A673 (cell line): ENCODE measurements at regions not wholly inside any gene's neighbourhood (a gene's known extent, or its start where the extent isn't known, plus 50 kb on each side); places are given as distances from the start of the nearest gene placed in this dataset.

Experiments used
- BruUV-seq: library from RNA; stranded (reverse); fragments of 400-500 nt; replicated peaks from 2 replicates; lab custom pipeline; 2021; lab: Mats Ljungman, UMichigan
- CTCF ChIA-PET: fragments of 300-600 bp; sonication (Branson Sonifier 250); formaldehyde crosslinking; loops from one replicate; lab custom pipeline; 2022; ENCODE audit warnings: antibody characterized with exemption; lab: Charles Lee
- POLR2A ChIA-PET: fragments of 300-600 bp; sonication (Branson Sonifier 250); formaldehyde crosslinking; loops from one replicate; lab custom pipeline; 2022; ENCODE audit warnings: antibody characterized with exemption; ENCODE audit not compliant: low non-redundant PET; lab: Charles Lee
- DNase-seq: peaks from one replicate; pipeline ENCODE4 v3.0.0-alpha.2; 2015; ENCODE audit warnings: low spot score
- H3K27ac ChIP-seq: fragments of 200-600 bp; sonication (generic); 2 replicates; pipeline ENCODE4 v1.5.1; 2016; ENCODE audit warnings: mixed run types, low read depth, mild to moderate bottlenecking, mixed read lengths, antibody characterized with exemption, low read length; ENCODE audit not compliant: poor library complexity, severe bottlenecking
- H3K27me3 ChIP-seq: fragments of 200-600 bp; sonication (generic); replicated peaks from 2 replicates; pipeline ENCODE4 v1.6.1; 2017; ENCODE audit warnings: mixed run types, low read depth, mild to moderate bottlenecking, mixed read lengths, antibody characterized with exemption, low read length; ENCODE audit not compliant: insufficient read depth, poor library complexity
- H3K36me3 ChIP-seq: fragments of 200-600 bp; sonication (generic); 2 replicates; pipeline ENCODE4 v1.6.1; 2016; ENCODE audit warnings: mixed run types, mild to moderate bottlenecking, mixed read lengths, antibody characterized with exemption, low read length; ENCODE audit not compliant: insufficient read depth, poor library complexity, severe bottlenecking
- H3K4me1 ChIP-seq: fragments of 200-600 bp; sonication (generic); 2 replicates; pipeline ENCODE4 v1.6.1; 2017; ENCODE audit warnings: mixed run types, mild to moderate bottlenecking, mixed read lengths, antibody characterized with exemption, low read length; ENCODE audit not compliant: insufficient read depth, poor library complexity, severe bottlenecking
- H3K4me3 ChIP-seq: fragments of 200-600 bp; sonication (generic); 2 replicates; pipeline ENCODE4 v1.5.1; 2016; ENCODE audit warnings: low read depth, mixed run types, mild to moderate bottlenecking, mixed read lengths, low read length; ENCODE audit not compliant: poor library complexity, severe bottlenecking
- H3K9me3 ChIP-seq: fragments of 200-600 bp; sonication (generic); 2 replicates; pipeline ENCODE4 v1.6.1; 2016; ENCODE audit warnings: mixed run types, low read depth, mild to moderate bottlenecking, mixed read lengths, antibody characterized with exemption, low read length; ENCODE audit not compliant: poor library complexity, severe bottlenecking
- EZH2 ChIP-seq: fragments of 200-600 bp; sonication (generic); IDR thresholded peaks from 2 replicates; pipeline ENCODE4 v1.6.1; 2017; ENCODE audit warnings: borderline replicate concordance, low read depth, mild to moderate bottlenecking, mixed read lengths, antibody characterized with exemption, low read length; ENCODE audit not compliant: poor library complexity, severe bottlenecking
- intact Hi-C: fragments of 100-400 bp; cut with micrococcal nuclease; formaldehyde crosslinking; loops from one replicate; pipeline ENCODE4 v1.10.0; 2022; ENCODE audit not compliant: unreplicated experiment
- TF ChIP-seq, protein P1 (sequence below): fragments of 300-800, 200-600 bp; sonication (generic); conservative IDR thresholded peaks from 2 replicates; pipeline ENCODE4 v1.5.1; 2017; ENCODE audit warnings: low read depth, mild to moderate bottlenecking, antibody characterized with exemption, low read length, moderate library complexity, mixed read lengths

DNA sequence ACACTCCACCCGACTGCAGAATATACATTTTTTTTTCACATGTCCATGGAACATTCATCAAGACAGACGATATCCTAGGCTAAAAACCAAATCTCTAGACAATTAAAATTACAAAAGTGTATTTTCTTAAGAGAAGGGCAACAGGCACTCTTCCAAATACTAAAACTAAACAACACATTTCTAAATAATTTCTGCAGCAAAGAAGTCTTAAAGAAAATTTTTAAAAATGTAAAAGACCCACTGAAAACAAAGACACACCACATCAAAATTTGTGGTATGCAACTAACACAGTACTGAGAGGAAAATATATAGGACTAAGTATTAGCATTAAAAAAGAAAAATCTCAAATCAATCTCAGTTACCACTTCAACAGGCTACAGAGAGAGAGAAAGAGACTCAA is 570.0 kb downstream of the SLC16A7 start:
- CTCF ChIA-PET = no interaction called here
- POLR2A ChIA-PET = no interaction called here
- no TSS peak for BruUV-seq

DNA sequence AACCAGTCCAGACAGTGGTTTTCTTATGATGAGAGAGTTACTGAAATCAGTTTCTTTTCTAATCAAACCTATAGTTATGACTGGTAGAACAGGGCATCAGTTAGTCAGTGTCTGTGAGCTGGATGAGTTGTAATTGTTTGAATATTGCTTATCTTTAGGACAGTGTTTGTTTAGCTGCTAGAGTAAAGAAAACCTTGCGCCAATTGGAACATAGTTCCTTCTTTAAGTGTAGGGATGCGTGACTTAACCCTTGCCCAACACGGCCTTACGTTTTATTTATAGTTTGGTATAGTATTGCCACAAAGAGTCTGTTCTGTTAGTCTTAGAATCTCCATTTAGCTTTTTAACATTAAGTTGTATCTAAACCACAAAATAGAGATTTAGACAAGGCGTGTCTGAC is 572.6 kb downstream of the SLC16A7 start:
- TF ChIP-seq, protein P1, sequence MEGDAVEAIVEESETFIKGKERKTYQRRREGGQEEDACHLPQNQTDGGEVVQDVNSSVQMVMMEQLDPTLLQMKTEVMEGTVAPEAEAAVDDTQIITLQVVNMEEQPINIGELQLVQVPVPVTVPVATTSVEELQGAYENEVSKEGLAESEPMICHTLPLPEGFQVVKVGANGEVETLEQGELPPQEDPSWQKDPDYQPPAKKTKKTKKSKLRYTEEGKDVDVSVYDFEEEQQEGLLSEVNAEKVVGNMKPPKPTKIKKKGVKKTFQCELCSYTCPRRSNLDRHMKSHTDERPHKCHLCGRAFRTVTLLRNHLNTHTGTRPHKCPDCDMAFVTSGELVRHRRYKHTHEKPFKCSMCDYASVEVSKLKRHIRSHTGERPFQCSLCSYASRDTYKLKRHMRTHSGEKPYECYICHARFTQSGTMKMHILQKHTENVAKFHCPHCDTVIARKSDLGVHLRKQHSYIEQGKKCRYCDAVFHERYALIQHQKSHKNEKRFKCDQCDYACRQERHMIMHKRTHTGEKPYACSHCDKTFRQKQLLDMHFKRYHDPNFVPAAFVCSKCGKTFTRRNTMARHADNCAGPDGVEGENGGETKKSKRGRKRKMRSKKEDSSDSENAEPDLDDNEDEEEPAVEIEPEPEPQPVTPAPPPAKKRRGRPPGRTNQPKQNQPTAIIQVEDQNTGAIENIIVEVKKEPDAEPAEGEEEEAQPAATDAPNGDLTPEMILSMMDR = no peak
- TF ChIP-seq EZH2 = no peak
- intact Hi-C loops = no loop called here
- POLR2A ChIA-PET = no interaction called here

More for the DNA sequence above, 570.0 kb downstream of the SLC16A7 start:
- intact Hi-C loops = no loop called here
- no peak for DNase-seq
- no peaks in the 10 kb centered on the region for H3K27me3 ChIP-seq
- no peak overlapping the region for H3K27ac ChIP-seq
- H3K4me3 ChIP-seq = no peak overlapping the region
- H3K9me3 ChIP-seq = no peaks in the 10 kb centered on the region
- no peaks in the 10 kb centered on the region for H3K4me1 ChIP-seq
- H3K36me3 ChIP-seq = no peaks in the 10 kb centered on the region
- TF ChIP-seq EZH2 = no peak

DNA sequence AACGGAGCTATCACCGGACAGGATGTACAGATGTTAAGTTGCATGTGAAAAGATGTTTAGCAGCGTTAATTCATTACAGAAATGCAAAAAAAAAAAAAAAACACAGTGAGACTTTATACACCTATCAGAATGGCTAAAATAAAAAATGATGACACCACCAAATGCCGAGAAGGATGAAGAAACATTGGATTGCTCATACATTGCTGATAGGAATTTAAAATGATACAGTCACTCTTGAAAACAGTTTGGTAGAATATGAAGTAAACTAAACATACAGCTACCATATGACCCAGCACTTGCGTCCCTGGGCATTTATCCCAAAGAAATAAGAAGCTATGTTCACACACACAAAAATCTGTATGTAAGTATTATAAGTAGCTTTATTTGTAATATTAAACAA is 574.1 kb downstream of the SLC16A7 start:
- Histone ChIP-seq H3K36me3 (no peaks in the 10 kb centered on the region), H3K4me1 (no peaks in the 10 kb centered on the region), H3K27me3 (no peaks in the 10 kb centered on the region), H3K4me3 (no peak overlapping the region), H3K9me3 (no peaks in the 10 kb centered on the region), H3K27ac (no peak overlapping the region)
- ChIA-PET CTCF (no interaction called here), POLR2A (no interaction called here)
- TF ChIP-seq, protein P1 = no peak
- no peak for TF ChIP-seq EZH2
- intact Hi-C loops = no loop called here
- no TSS peak for BruUV-seq
- DNase-seq = no peak

More for the DNA sequence above, 572.6 kb downstream of the SLC16A7 start:
- no peaks in the 10 kb centered on the region for H3K4me1 ChIP-seq
- no peaks in the 10 kb centered on the region for H3K9me3 ChIP-seq
- no peak overlapping the region for H3K27ac ChIP-seq
- H3K27me3 ChIP-seq = no peaks in the 10 kb centered on the region
- H3K4me3 ChIP-seq = no peak overlapping the region
- DNase-seq = no peak
- CTCF ChIA-PET = no interaction called here
- BruUV-seq = no TSS peak
- no peaks in the 10 kb centered on the region for H3K36me3 ChIP-seq
